ENCODE measurements at regions not wholly inside any gene's neighbourhood (a gene's known extent, or its start where the extent isn't known, plus 50 kb on each side); places are given as distances from the start of the nearest gene placed in this dataset.
"Not testable (repeated sequence)": the region's sequence is repeated elsewhere in the genome, so short reads cannot be mapped to it uniquely, and the experiment has no call there.

GRCh38 chr3:147522780-147523179, 113.6 kb downstream of the ZIC1 start:
- TF ChIP-seq CTCF, POLR2A, POLR2AphosphoS5 (IDR thresholded peaks at IDR 0.05): not testable (repeated sequence)

All from breast epithelium (tissue), 3 donors.